ENCODE measurements at regions not wholly inside any gene's neighbourhood (a gene's known extent, or its start where the extent isn't known, plus 50 kb on each side); places are given as distances from the start of the nearest gene placed in this dataset.
A peak's percentile ranks its signal among the peaks of the same experiment; 100 is the strongest.

DNA sequence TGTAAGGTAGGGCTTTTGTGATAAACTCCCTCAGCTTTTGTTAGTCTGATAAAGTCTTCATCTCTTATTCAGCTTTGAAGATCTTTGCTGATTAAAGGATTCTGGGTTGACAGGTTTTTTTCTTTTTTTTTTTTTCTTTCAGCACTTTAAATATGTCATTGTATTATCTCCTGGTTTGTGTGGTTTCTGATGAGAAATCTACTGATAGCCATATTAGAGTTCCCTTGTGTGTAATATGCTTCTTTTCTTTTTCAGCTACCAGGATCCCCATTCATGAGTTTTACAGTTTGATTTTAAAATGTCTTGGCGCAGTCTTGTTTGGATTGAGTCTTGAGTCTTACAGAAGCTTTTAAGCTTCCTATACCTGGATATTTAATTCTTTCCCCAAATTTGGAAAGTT is 504.5 kb downstream of the TLL1 start:
- DNase-seq = no peak

DNA sequence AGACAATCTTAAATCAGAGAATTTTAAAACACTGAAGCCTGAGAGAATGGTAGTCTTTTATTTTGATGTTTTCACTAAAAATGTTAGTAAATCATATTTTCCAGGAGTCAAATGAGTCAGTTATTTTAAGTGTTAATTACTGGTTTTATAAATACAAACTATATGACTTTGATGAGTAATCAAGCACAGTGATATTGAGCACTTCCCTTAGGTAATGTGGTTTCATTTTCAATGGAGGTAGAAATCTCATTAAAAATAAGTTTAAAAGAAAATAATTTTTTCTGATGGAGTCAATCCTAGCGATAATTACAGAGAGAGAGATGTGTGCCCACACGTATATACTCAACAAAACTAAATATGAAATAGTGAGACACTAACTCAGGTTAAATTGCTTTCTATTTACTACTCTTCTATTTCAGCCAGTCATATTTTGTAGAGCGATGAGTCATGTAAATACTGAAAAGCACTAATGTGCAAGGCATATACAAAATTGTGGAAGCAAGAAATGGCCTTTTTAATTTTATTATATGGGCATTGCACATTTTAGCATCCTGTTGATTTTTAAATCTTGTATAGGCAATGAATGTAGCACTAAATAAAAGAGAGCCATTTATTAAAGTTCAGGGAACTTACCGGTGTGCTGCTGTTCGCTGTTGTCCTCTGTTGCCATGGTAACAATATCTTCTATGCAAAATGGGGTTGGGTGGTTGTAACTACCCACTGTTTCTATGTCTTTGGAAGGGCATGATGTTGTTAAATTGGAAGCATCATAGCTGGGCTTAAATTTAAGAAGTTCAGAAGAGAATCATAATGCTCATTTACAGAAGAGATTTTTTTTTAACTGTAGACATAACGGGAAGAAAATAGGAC is 513.7 kb downstream of the TLL1 start:
- peak; percentile 6 for DNase-seq

DNA sequence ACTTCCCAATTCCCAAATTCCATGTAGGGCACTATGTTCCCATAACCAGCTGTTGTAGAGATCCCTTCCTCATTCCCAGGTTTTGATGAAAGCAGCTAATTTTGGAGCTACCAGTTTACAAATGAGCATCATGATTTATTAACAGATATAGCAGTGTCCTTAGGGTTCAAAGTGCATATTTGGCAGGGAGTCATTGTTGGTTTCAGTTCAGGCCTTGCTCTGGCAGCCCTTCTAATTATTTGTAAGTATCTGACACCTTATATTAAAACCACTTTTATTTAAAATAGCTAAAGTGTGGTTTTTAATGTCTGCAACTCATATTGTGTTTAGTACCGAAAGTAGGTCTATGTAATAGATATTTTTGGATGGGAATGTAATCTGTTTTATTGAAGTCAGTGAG is 518.5 kb downstream of the TLL1 start:
- DNase-seq = no peak

DNA sequence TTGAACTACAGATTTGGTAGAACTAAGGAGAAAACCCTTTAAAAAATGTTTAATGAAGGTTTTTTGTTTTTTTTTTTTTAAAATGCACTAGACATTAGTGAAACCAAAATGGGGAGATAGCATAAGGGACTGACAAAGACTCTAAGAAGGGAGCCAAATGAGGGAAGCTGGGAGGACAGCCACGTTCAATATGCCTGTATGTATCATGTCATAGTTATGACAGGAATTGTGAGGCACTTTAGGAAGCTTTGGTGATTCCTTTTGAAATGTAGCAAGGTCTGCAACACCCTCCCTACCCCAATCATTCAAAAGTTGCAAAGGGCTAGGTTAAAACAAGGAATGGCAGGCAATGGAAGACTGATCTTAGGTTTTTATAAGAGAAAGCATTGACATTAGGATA is 526.0 kb downstream of the TLL1 start:
- no peak for DNase-seq

DNA sequence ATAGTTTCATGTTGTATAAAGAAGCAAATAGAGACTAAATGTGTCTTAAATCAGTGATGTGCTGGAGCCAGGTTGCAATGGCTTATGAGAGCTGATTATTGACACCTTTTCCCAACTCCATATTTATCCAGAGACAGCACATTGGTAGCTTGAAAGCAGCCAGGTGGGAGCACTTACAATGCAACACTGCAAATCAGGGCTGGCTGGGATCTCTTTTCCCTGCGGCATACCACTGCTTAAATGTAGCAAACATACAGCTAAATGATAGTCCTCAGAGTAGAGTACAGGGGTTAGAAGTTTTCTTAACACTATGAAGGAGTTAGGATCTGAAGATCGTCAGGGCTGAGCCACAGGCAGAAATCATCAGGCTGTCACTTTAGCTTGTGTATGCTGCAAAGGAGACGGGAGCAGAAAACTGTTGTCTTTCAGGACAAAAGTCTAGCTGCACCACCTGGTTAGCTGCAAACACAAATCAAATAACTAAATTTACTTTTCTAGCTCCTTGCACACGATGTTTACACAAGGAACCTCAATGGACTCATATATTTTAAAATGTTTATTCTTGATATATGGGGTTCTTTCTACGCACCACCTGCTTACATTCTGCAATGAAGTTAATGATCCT is 527.3 kb downstream of the TLL1 start:
- DNase-seq = peak; percentile 6

DNA sequence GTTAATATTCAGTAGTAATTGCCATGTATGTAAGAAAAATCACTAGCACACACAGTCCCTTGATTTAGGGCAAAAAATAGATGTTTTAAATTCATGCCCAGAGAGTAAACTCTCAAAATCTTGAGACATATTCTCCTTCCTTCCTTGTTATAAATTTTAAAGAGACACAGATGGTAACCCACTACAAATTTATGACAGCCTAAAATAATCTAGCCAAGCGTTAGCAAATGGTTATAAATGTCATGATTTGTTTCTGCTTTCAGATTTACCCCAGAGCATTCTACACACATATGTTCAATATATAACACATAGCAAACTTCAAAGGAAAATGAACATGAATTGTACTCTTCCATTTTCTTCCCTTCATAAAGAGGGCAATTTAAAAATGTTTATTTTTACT is 540.3 kb downstream of the TLL1 start:
- no peak for DNase-seq

DNA sequence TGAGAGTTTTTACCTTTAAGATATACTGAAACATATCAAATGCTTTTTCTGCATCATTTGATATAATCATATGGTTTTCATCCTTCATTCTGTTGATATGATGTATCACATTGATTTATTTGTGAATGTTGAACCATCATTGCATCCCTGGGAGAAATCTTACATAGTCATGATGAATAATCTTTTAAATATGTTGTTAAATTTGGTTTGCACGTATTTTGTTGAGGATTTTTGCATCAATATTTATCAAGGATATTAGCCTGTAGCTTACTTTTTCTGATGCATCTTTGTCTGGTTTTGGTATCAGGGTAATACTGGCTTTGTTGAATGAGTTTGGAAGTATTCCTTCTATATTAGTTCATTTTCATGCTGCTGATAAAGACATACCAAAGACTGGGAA is 541.4 kb downstream of the TLL1 start:
- no peak for DNase-seq

DNA sequence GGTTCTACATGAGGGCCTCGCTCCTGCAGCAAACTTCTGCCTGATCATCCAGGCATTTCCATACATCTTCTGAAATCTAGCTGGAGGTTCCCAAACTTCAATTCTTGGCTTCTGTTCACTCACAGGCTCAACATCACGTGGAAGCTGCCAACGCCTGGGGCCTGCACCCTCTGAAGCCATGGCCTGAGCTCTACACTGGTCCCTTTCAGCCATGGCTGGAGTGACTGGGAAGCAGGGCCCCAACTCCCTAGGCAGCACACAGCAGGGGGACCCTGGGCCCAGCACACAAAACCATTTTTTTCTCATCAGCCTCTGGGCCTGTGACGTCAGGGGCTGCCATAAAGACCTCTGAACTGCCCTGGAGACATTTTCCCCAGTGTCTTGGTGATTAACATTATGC is 542.7 kb downstream of the TLL1 start:
- DNase-seq = no peak

DNA sequence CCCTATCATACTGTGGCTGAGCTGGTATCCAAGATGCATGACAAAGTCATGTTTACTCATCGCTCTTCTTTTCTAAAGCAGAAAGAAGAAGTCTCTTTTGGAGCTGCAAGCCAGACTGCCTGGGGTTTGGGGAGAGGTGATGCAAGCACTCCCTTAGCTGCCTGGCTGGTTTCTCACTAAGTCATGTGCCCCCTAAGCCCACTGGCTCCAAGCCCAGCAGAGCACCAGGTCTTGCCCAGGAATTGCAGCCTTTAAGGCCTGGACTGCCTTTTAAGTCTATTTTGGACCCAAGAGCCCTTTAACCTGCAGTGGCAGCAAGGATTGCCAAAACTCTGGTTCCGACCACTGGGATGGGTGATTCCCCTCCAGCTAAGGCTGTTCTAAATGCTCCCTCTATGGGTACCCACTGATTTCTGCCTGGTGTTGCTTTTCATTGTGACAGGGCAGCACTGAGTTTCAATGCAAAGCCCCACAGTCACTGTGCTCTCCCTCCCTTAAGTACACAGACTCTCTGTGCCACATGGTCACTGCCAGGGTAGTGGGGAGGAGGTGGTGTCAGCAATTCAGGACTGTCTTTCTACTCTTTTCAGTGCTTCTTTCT is 548.6 kb downstream of the TLL1 start:
- DNase-seq = no peak

DNA sequence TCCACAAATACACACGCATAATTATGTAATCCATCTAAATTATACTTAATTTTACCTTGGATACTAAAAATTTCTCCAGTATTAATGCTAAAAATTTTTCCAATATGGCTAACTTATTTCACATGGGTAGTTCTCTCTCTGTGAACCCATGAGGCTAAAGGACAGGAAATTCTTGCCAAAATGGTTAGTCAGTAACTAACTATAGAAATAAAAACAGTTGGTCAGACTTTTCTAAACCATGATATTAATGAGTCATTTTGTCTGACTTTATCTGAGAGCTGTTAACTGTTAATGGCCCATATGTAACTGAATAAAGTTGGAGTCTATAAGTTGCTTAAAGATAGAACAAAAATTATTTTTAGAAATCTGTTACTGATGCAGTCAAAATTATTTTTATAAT is 549.4 kb downstream of the TLL1 start:
- no peak for DNase-seq

DNA sequence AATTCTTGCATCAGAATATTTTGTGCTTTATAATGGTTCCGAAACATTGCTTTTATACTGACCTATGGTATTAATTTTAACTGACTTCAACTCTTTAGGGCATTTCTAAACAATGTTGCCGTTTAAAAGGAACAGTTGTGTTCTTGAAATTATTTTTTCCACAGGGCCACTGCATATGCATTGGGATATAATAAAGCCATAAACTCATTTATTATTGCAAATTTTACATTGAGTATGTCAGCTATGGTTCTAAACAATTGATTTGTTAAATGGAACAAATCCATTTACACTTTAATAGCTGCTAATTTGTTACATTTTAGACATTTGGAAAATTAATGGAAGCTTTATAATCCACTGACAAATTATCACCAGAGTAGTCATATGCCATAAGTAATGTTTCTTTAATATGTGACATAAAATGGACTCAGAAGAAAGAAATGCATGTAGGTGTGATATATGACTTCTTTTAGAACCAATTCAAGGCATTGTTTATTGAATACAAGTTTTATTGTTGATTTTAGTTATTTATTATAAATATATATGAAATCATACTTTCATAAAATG is 553.3 kb downstream of the TLL1 start:
- no peak for DNase-seq

DNA sequence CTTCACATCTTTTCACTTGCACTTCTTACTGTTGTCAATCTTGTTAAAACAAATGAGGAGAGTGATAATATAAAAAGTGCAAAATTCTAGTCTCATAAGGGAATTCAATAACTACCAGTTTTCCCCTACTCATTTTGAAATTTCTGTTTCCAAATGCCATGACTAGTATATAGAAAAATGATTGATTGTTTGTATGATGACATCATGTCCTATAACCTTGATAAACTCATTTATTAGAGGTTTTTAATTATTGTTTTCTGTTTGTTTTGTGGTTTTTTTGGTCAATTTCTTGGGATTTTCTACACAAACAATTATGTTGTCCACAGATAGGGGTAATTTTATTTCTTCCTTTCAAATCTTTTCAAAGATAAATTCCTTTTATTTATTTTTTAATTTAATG is 559.1 kb downstream of the TLL1 start:
- DNase-seq = no peak

DNA sequence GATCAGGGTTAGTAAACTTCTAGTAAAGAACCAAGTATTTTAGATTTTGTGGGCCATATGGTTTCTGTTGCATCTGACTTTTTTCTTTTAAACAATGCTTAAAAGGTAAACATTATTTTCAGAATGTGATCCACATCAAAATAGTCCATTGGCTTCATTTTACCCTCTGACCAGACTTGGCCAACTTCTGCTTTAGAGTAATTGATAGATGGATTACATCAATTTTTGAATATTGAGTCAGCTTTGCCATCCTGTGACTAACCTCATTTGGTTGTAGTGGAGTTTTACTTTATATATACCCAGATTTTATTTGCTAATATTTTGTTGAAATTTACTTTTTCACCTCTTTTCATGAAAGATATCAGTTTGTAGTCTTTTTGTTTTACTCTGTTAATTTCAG is 559.8 kb downstream of the TLL1 start:
- DNase-seq = no peak

DNA sequence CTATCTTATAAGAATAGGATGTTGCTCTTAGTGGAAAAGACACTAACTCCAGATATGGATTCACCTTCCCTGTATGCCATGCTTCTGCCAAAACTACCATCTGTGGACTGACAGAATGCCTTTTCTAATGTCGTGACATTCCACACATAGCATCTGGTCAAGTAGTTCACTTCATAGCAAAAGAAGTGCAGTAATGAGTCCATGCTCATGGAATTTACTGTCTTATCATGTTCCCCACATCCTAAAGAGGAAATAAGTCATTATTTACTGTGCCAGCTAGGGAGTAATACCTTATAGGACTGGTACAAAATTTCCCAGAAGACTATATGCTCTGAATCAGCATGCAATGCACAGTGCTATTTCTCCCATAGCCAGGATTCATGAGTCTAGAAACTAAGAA is 562.4 kb downstream of the TLL1 start:
- no peak for DNase-seq

DNA sequence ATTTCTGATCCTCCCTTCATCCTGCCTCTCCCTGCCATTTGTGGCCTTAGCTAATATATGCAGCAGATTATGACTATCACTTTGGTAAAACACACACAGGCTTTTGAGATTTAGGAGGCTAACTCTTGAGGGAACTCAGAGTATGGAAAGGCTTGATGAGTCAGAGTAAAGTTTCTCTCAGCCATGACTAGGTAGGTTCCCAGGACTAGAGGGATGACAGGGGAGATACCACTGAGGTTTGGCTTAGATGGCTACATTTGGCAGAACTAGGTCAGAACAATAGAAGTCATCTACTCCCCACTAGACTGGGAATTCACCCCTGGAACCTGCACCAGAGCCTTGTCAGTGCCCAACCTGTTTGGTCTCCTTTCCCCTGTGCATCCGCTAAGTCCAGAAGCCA is 585.7 kb downstream of the TLL1 start:
- no peak for DNase-seq

DNA sequence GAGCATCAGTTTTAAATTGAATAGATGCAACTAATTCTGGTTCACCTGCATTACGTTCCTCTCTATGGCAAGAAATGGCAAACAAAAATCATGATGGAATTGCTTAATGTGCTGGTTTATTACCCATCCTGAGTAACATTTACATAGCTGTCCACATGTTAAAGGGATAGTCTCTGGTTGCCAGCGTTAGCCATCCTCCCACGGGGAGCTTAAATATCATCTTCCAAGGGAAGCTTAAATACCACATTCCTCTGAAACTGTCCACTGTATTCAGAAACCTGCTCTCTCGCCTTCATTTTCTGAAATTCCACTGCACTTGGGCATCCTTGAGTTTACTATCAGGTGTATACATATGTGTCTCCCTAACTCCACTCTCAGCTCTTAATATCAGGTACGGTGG is 586.6 kb downstream of the TLL1 start:
- DNase-seq = no peak

DNA sequence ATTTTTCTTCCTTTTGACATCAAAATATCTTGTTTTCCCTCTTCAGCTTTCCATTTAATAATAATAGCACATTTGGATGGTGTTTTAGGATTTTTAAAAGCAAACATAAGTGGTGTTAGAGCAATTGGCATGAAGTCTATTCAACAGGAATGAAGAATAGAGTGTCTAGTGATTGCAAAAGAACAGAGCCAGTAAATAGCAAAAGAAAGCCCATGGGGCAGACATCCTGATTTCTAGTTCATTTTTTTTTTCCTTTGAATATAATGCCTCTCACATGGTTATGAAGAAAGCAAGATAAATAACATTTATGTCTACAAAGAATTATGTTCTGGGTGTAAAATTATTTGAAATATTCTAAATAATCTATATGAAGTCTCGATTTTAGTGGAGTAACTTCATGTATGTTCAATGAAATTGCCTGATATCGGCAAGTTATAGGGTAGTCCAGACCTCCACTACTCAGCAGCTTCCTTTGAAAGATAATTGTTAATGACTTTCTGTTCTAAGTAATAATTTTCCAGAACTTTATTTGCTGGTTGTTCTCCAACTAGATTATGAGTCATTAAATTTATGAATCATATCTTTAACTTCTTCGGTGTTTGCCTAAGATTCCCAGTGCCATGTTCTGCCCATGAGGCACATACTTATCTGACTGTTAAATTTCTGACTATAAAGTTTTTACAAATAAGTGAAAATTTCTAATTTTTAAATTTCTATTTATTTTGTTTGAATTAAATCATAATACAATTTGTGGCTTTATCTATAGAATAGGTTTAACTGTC is 587.9 kb downstream of the TLL1 start:
- no peak for DNase-seq

DNA sequence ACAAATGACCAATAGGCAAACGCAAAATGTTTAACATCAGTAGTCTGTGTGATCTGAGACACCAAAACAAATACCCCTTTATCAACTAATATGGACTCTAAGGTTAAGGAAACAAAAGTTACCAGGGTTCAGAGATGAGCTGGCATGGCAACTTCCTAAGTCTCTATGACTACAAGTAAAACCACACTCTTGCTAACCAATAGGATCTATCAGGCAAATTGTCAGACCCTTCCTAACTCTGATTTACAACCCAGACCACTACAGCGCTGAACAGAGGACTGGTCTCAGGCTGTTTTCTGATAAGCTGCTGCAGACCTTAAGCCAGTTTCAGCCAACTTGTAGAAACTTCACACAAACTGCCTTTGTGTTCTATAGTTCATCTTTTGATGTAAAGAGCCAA is 608.0 kb downstream of the TLL1 start:
- DNase-seq = no peak

DNA sequence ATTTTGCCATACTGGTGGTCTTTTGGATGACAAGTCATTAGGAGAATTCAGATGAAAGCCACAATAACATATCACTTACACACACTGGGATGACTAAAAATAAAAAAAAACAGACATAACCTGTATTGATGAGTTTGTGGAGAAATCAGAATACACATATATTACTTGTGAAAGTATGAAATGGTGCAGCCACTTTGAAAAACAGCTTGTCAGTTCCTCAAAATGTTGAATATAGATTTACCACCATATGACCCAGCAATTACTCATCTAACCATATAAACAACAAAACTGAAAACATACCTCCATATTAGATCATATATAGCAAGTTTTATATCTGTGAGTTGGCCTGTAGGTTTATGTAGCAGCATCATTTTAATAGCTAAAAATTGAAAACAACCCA is 608.7 kb downstream of the TLL1 start:
- no peak for DNase-seq

DNA sequence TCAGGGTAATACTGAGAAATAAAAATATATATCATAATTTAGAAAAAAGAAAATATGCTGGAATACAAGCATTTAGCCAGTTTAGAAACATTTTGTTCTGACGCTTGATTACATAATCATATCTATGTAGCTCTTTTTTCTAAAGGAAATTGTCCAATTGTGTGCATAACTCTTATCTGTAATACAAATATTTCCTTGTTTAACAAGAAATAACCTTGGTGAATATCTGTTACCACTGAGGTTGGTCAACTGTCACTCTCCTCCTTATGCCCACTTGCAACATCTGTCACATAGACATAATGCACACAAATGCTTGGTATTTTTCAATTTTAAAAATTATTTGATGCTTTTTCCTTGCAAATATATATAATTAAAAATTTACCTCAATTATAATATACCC is 609.7 kb downstream of the TLL1 start:
- DNase-seq = no peak

DNA sequence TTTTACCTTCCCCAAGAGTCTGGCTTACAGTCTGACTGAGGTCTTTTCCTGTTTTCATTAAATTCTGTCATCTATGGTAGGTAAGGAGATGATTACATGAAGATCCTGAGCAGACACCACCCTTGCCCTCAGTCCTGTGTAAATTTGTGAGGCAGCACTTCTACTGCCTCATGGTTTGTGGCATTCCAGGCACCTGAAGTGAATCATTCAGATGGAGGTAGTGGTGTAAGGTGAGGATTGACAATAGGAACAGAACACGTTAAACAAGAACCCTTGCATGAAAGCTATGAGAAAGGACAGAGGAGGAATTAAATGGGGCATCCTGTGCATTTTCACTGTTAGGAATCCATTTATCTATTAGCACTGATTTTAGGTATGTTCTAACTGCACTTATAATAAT is 618.6 kb downstream of the TLL1 start:
- no peak for DNase-seq

DNA sequence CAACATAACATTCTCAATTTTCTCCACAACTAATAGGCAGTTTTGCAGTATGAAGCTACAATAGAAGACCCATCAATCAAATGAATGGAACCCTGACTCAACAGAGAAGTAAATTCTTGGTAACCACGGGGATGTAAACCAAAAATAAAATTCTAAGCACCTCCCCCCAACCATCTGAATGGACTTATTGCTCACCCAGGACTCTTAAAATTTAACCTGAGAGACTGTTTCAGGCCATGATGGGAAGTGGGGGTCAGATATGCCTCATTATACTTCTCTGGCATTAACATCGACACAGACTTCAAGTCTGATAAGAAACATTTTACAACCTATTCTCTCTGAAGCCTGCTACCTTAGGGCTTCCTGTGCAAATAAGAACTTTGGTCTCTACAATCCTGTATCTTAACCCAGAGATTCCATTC is 620.9 kb downstream of the TLL1 start:
- DNase-seq = no peak

DNA sequence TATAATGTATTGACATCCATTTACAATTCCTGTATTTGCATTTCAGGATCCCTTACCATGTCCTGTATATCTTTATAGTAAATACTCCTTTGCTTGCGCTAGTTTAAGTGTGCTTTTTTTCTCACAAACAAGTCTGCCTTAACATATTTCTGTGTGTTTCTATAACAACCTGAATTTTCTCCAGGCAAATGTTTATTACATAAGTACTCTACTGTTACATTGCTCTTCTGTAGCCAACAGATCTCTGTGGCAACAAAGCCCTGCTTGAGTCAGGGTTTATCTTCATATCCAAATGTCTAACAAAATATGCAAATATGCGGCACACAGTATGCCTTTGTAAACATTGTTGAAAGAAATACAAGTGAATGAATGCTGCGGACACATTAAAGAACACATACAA is 625.5 kb downstream of the TLL1 start:
- no peak for DNase-seq
